HL-60/S4 (cell line): ENCODE measurements at regions not wholly inside any gene's neighbourhood (a gene's known extent, or its start where the extent isn't known, plus 50 kb on each side); places are given as distances from the start of the nearest gene placed in this dataset.
"Not testable (repeated sequence)": the region's sequence is repeated elsewhere in the genome, so short reads cannot be mapped to it uniquely, and the experiment has no call there.

Experiments
- in situ Hi-C: fragments of 300-500 bp; cut with MboI; formaldehyde crosslinking; loops from 2 replicates; pipeline ENCODE4 v1.14.3; 2022; ENCODE audit warnings: low sequenced_read_pairs

DNA sequence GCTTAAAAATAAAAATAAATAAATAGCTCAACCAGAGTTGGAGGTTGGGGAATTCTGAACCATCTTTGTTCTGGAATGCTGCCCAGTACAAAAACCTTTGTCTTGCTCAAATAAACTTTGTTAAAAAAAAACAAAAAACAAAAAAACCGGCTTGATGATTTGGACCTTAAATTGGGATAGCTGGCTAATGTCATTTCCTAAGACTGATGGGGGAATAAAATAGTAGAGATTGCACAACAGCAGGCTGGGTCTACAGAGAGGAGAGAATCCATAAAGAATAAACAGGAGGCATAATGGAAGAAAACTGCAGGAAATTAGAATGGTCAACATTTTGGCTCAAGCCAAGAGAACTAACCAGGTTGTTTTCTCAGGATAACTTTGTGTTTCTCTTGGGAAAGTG, 370.9 kb downstream of the AEBP2 start:
- in situ Hi-C loops, result no loop called here

DNA sequence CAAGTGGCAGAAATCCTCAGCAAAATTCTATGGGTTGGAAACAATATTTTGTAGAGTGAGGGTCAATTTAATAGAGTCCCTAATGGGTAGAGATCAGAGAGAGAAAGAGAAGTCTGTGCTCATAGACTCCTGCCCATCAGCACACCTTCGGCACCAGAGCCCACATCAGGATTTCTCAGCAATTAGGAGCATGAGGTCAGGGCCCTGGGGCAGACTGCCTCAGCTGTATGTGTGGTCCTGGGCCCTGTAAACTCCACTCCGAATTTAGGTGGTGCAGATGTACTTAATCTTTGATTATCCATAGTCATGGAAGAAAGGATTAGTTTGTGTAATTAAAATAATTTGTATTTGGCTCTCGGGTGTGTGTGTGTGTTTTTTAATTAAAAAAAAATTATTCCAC, 372.6 kb downstream of the AEBP2 start:
- in situ Hi-C loops, result no loop called here

GRCh38 chr12:19819231-19819630, 379.9 kb downstream of the AEBP2 start:
- in situ Hi-C loops, result no loop called here

- in situ Hi-C loops, result no loop called here
Measured at GRCh38 chr12:19822476-19822875, 383.2 kb downstream of the AEBP2 start.

- in situ Hi-C loops, result not testable (repeated sequence)
Measured at GRCh38 chr12:19823326-19823725, 384.0 kb downstream of the AEBP2 start.

DNA sequence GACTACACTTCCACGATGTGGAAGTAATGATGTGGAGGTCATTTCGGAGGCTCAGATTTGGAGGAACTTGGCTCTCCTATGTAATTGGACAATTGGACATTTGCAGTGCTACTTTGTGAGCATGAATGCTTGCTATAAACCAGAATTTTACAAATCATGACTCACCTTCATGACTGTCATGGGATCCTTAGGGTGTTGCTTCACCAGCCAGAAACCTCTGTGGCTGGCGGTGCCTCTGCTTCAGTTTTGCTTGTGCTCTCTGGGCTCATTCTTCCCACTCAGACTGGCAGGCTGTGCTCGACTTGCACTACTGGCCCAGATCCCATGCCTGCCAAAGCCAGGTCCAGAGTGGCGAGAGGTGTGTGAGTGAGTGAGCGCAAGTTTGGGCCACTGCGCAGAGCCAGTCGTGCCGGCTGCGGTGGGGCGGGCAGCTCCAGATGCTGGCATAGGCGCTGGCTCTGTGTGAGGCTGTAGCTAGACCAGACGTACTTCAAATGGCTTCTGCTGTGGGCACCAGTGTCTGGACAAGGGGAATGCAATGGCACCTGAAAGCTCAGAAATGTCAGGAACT, 387.8 kb downstream of the AEBP2 start:
- in situ Hi-C loops, result no loop called here

DNA sequence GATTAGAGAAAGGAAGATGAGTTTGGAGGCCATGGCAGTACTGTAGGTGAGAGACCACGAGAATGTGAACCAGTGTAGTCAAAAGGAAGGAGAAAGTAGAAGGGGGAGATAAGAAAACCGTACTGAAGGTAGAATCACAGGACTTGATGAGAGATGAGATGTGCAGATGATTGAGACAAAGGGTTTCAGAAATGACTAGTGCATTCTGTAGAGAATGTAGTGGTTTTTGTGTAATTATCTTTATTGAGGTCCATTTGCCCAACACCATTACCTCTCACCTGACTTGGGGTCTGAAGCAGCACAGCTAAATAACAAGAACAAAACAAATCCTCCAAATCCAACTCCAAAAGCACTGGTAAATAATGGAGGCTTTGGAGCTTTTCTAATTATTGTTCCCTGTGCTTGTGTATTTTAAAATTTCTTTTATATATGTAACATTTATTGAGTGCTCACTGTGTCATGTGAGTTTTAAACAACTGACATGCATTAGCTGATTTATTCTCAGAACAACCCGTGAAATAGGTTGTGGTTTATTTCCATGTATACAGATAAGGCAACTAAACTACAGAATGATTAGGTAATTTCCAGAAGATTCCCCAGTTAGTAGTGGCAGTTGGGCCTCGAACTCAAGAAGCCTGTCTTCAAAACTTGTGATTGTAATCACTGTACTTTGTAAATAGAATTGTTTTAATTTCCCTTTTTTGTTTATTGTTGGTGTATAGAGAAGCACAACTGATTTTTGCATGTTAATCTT, 390.0 kb downstream of the AEBP2 start:
- in situ Hi-C loops, result no loop called here

DNA sequence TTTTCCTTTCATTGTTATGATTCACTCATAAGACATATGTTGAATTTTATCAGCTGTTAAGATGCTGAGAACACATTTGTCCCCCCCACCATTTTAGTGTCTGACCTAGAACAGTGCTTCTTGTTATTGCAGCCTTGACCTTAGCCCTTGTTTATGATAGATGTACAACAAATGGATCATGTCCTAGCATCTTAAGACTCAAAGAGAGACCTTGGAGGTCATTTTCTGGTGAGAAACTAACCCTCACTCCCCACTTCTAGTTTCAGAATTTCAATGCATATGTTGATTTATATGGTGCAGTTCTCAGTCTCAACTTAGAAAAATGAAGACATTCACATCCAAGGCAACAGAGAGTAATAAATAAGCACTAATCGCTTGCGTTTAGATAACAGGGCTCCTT, 391.2 kb downstream of the AEBP2 start:
- in situ Hi-C loops, result no loop called here

DNA sequence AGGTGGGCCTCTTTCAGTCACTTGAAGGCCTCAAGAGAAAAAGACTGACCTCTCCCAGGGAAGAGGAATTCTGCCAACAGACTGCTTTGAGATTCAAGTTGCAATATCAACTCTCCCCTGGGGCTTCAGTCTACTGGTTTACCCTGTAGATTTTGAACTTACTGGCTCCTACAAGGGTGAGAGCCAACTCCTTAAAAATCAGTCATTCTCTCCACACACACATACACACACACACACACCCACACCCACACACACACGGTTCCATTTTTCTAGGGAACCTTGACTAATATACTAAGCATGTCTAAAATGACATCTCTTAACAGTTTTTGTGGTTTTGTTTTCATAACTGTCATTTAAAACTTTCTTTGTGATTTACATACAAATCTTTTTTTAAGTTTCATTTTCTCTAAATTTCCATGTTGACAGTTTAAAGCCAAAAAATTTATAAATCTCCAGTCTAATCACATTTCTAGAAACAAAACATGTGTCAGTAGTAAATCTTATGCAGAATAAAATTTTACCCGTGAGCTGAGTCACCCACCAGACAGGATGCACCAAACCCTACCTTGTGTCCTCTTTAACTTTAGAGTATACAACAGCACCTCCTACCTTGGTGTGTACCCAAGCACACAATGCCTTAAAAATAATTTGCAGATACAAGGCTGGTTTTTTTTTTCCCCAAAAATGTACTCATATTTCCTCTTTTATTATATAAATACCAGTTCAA, 394.6 kb downstream of the AEBP2 start:
- in situ Hi-C loops, result no loop called here

GRCh38 chr12:19834592-19834991, 395.3 kb downstream of the AEBP2 start:
- in situ Hi-C loops, result no loop called here

GRCh38 chr12:19836056-19836455, 396.8 kb downstream of the AEBP2 start:
- in situ Hi-C loops, result no loop called here

DNA sequence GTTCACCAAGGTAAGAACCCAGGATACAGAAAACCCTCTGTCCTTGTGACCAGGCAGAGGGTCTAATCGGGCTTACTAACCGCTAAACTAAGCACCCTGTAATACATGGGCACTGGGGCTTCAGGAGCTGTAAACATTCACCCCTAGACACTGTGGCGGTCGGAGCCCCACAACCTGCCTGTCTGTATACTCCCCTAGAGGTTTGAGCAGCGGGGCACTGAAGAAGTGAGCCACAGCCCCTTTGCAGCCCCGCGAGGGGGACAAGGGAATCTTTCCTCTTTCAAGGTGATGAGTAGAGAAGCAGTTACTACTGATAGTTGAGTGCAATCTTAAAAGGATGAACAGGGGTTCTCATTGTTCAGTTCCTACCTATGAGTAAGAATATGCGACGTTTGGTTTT, 397.2 kb downstream of the AEBP2 start:
- in situ Hi-C loops, result no loop called here

DNA sequence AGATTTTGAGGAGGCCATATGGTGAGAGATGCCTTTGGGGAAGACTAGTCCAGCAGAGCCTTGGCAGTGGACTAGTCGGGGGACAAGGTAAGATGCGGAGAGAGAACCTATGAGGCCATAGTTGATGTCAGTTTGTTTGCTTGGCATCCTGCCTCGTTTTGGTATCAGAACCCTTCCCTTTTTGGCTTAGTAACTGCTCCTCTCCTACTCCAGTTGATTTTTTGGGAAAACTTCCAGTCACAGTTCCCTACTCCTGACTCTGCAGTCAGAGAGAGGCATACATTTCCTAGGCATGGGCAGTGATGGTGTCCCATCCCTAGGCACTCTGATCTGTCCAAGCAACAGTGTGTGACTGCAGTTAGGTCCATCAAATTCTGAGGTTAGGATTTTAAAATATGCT, 398.3 kb downstream of the AEBP2 start:
- in situ Hi-C loops, result no loop called here

- in situ Hi-C loops, result no loop called here
Measured at GRCh38 chr12:19841451-19841850, 402.2 kb downstream of the AEBP2 start.

DNA sequence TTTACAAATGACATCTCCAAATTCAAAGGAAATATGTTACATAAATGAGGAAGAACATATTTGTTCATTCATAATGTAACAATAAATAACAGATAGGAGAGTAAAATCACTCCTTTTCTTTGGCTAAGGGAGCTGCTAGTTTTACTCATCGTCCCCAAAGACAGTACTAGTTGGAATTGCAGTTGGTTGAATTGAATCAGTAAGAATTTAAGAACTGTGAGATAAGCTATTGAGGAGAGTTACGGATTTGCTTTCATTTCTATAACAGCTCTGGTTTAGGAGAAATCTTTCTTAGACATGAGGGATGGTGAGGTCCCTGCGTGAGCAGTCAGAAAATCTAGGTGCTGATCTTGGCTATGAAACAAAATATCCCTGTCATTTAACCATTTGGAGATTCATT, 402.8 kb downstream of the AEBP2 start:
- in situ Hi-C loops, result no loop called here

DNA sequence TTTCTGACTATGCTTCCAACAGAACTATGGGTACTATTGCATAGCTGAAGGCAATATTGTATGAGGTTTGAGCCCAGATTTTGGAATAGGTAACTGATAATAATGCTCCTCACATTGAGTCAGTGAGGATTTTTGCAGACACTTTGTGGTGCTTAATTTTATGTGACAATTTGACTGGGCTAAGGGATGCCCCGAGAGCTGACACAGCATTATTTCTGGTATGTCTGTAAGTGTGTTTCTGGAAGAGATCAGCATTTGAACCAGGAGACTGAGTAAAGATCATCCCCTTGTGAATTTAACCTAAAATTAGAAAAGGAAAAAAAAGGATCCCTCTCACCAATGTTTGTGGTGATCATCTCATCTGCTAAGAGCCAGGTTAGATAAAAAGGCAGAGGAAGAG, 404.9 kb downstream of the AEBP2 start:
- in situ Hi-C loops, result no loop called here

DNA sequence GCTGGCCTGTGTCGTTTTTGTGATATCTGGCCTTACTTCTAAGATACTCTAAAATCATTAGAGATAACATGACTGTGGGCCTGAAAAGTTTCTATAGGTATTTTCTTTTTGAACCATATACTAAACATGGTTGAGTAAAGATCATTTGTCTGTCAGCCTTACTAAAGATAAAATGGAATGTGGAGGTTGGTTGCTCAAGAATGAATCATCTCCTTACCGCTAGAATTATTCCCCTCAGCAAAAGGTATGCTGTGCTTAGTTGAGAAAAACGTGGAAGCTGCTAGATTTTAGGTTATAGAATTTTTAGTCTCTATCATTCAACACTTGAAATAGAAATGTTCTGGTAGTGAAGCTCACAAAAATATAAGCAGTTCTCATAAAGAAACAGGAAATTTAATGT, 407.3 kb downstream of the AEBP2 start:
- in situ Hi-C loops, result no loop called here

- in situ Hi-C loops, result no loop called here
Measured at GRCh38 chr12:19847294-19848059, 408.2 kb downstream of the AEBP2 start.

DNA sequence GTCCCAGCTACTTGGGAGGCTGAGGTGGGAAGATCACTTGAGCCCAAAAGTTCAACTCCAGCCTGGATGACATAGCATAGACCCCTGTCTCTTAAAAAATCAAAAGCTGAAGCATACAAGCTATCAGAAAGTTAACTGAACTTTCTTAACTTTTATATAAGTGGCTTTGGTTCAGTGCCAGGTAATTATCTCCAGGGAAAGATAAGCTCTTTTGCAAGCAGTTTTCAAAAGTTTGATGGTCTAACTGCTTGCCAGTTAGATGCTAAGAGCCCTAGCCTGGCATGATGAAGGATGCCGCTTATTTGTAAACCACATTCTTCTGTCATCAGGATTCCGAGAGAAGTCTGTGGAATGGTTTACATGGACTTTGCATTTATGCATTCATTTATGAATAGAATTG, 409.1 kb downstream of the AEBP2 start:
- in situ Hi-C loops, result no loop called here

- in situ Hi-C loops, result no loop called here
Measured at GRCh38 chr12:19849208-19849607, 409.9 kb downstream of the AEBP2 start.

- in situ Hi-C loops, result no loop called here
Measured at GRCh38 chr12:19850346-19851065, 411.2 kb downstream of the AEBP2 start.
